A549 (cell line): ENCODE measurements at regions not wholly inside any gene's neighbourhood (a gene's known extent, or its start where the extent isn't known, plus 50 kb on each side); places are given as distances from the start of the nearest gene placed in this dataset.

Experiments
- ATAC-seq, 2 experiments: fragments of 200-7000 bp in 1 of 2; fragments of >200 bp in 1 of 2; cut with Nextera tagmentation in 1 of 2; cut with Tn5 transposase in 1 of 2; 3 replicates each; pipeline versions ENCODE4 v1.8.0 to v1.9.1; 2018 to 2020; ENCODE audit warnings: mild to moderate bottlenecking in 1 of 2, moderate library complexity in 1 of 2
- CTCF ChIA-PET: fragments of 300-600 bp; sonication (Branson Sonifier 250); formaldehyde crosslinking; extraction: SDS; loops from one replicate; lab custom pipeline; 2021; ENCODE audit warnings: antibody characterized with exemption, inconsistent platforms; lab: Yijun Ruan, JAX
- POLR2A ChIA-PET: fragments of 350-600 bp; formaldehyde crosslinking; extraction: SDS; loops from one replicate; lab custom pipeline; 2021; ENCODE audit warnings: antibody characterized with exemption, inconsistent platforms; lab: Yijun Ruan, JAX
- DNase-seq, 2 experiments: peaks; one replicate each; pipeline versions ENCODE4 v3.0.0 to v3.0.0-alpha.2; 2011 to 2016; ENCODE audit warnings: low read depth in 1 of 2, low spot score in 1 of 2
- FAIRE-seq: peaks from 2 replicates; lab custom pipeline; 2011; peaks lifted over from hg19 to GRCh38; lab: Jason Lieb, UNC
- H3K27ac ChIP-seq, 2 experiments: fragments of >200 bp; sonication (Bioruptor Twin); formaldehyde crosslinking; 3 replicates each; pipeline ENCODE4 v1.5.1; 2016 to 2017
- H3K4me1 ChIP-seq: fragments of >200 bp; sonication (Bioruptor Twin); formaldehyde crosslinking; 3 replicates; pipeline ENCODE4 v1.6.1; 2016
- H3K4me2 ChIP-seq: fragments of >200 bp; sonication (Bioruptor Twin); formaldehyde crosslinking; 3 replicates; pipeline ENCODE4 v1.6.1; 2016
- H3K4me3 ChIP-seq: fragments of >200 bp; sonication (Bioruptor Twin); formaldehyde crosslinking; 3 replicates; pipeline ENCODE4 v1.5.1; 2016
- H3K9me3 ChIP-seq: fragments of >200 bp; sonication (Bioruptor Twin); formaldehyde crosslinking; 3 replicates; pipeline ENCODE4 v1.6.1; 2016
- BCL3 ChIP-seq: fragments of >200 bp; sonication (Bioruptor Twin); formaldehyde crosslinking; IDR thresholded peaks from 3 replicates; pipeline ENCODE4 v1.6.1; 2016
- BHLHE40 ChIP-seq: IDR thresholded peaks from 2 replicates; pipeline ENCODE4 v1.6.1; 2012; ENCODE audit warnings: low read depth, low read length, inconsistent platforms
- CBX8 ChIP-seq: fragments of 200-600 bp; sonication (generic); IDR thresholded peaks from 2 replicates; pipeline ENCODE4 v1.6.1; 2016
- CEBPB ChIP-seq, 2 experiments: fragments of >200 bp in 1 of 2; sonication (Bioruptor Twin) in 1 of 2; formaldehyde crosslinking in 1 of 2; IDR thresholded peaks; 2 replicates each; pipeline ENCODE4 v1.6.1; 2012 to 2016
- CHD2 ChIP-seq: fragments of 150-350 bp; IDR thresholded peaks from 2 replicates; pipeline ENCODE4 v1.6.1; 2014; ENCODE audit warnings: low read length; ENCODE audit not compliant: partially characterized antibody
- HDAC2 ChIP-seq: fragments of 200-600 bp; sonication (generic); IDR thresholded peaks from 2 replicates; pipeline ENCODE4 v1.6.1; 2016
- HEYL ChIP-seq: fragments of 250-450 bp; sonication (Bioruptor Pico); IDR thresholded peaks from 2 replicates; pipeline ENCODE4 v1.8.0; 2021; ENCODE audit warnings: mild to moderate bottlenecking, moderate library complexity
- HMGXB4 ChIP-seq: fragments of 250-450 bp; sonication (Bioruptor Pico); IDR thresholded peaks from 2 replicates; pipeline ENCODE4 v1.5.0; 2021; ENCODE audit warnings: mild to moderate bottlenecking, moderate library complexity, borderline replicate concordance
- HOXB13 ChIP-seq: fragments of 250-450 bp; sonication (Bioruptor Pico); IDR thresholded peaks from 2 replicates; pipeline ENCODE4 v1.5.0; 2020; ENCODE audit warnings: low read depth, mild to moderate bottlenecking, moderate library complexity
- JUN ChIP-seq, 2 experiments: fragments of >200 bp; sonication (Bioruptor Twin); formaldehyde crosslinking; IDR thresholded peaks; 2 replicates in 1 of 2; 3 replicates in 1 of 2; pipeline ENCODE4 v1.6.1; 2016 to 2017
- JUNB ChIP-seq: fragments of >200 bp; sonication (Bioruptor Twin); formaldehyde crosslinking; IDR thresholded peaks from 2 replicates; pipeline ENCODE4 v1.6.1; 2016
- KDM5A ChIP-seq: fragments of 200-600 bp; sonication (generic); IDR thresholded peaks from 2 replicates; pipeline ENCODE4 v1.6.1; 2016; ENCODE audit warnings: antibody characterized with exemption, mild to moderate bottlenecking
- MAZ ChIP-seq: fragments of 150-350 bp; IDR thresholded peaks from 2 replicates; pipeline ENCODE4 v1.6.1; 2014; ENCODE audit warnings: antibody characterized with exemption, low read depth, low read length, borderline replicate concordance
- RAD21 ChIP-seq, 2 experiments: fragments of >200 bp in 1 of 2; sonication (Bioruptor Twin) in 1 of 2; formaldehyde crosslinking in 1 of 2; IDR thresholded peaks in 1 of 2; conservative IDR thresholded peaks in 1 of 2; 2 replicates in 1 of 2; 3 replicates in 1 of 2; pipeline ENCODE4 v1.6.1; 2012 to 2018; ENCODE audit warnings: inconsistent platforms in 1 of 2
- RARB ChIP-seq: fragments of 250-450 bp; sonication (Bioruptor Pico); IDR thresholded peaks from 2 replicates; pipeline ENCODE4 v1.8.0; 2021; ENCODE audit warnings: mild to moderate bottlenecking, moderate library complexity
- RCOR1 ChIP-seq: fragments of 150-350 bp; IDR thresholded peaks from 2 replicates; pipeline ENCODE4 v1.6.1; 2014; ENCODE audit warnings: antibody characterized with exemption, low read length, low read depth
- RNF2 ChIP-seq: fragments of 200-600 bp; sonication (generic); IDR thresholded peaks from 2 replicates; pipeline ENCODE4 v1.6.1; 2016; ENCODE audit warnings: low read depth, mild to moderate bottlenecking, antibody characterized with exemption, moderate library complexity, borderline replicate concordance
- USF2 ChIP-seq: fragments of 450-650 bp; IDR thresholded peaks from 2 replicates; pipeline ENCODE4 v1.6.1; 2014; ENCODE audit warnings: antibody characterized with exemption
- WGBS: methylation state at CpG from one replicate; pipeline ENCODE4 v1.1.6; 2017; ENCODE audit errors: missing lambda C conversion rate; 5-methylcytosine and 5-hydroxymethylcytosine counted together

- CTCF ChIA-PET: no interaction called here
- Histone ChIP-seq H3K4me3 (no peak overlapping the region), H3K4me2 (no peak overlapping the region), H3K4me1 (no peaks in the 10 kb centered on the region), H3K27ac (no peak overlapping the region), H3K9me3 (no peaks in the 10 kb centered on the region)
- no peak for TF ChIP-seq CBX8
- no peak for TF ChIP-seq KDM5A
- TF ChIP-seq BCL3: no peak
- TF ChIP-seq CEBPB (IDR thresholded peaks at IDR 0.05): no peak
- no peak for TF ChIP-seq HOXB13 (CRISPR knock-in tag)
- no peak for TF ChIP-seq HMGXB4 (CRISPR knock-in tag)
- no peak for TF ChIP-seq JUNB
- no peak for TF ChIP-seq HEYL
- no peak for TF ChIP-seq RCOR1
- ATAC-seq: no peak
- DNase-seq: no peak
- WGBS: 95% methylated on average over 2 of the region's 2 CpGs
- POLR2A ChIA-PET: no interaction called here
- no peak for FAIRE-seq
Observed at GRCh38 chr1:90780981-90781380, 63.9 kb upstream of the BARHL2 start.

- no peaks in the 10 kb centered on the region for H3K9me3 ChIP-seq
- TF ChIP-seq CHD2 (no peak), BHLHE40 (no peak), USF2 (no peak)
- TF ChIP-seq, all 56 proteins: peak for 0
- ChIA-PET CTCF (interaction anchor here (0.6 kb wide), 1 partner anchor 30 kb away, joined by 4 read pairs; no protein-coding TSS in a partner anchor), POLR2A (no interaction called here)
- Histone ChIP-seq H3K4me3 (no peak overlapping the region), H3K4me2 (no peak overlapping the region), H3K27ac (no peak overlapping the region), H3K4me1 (no peaks in the 10 kb centered on the region)
- DNase-seq (no peak), ATAC-seq (no peak), FAIRE-seq (no peak)
- 29% methylated on average over 4 of the region's 4 CpGs for WGBS
Observed at GRCh38 chr1:90779573-90779972, 62.5 kb upstream of the BARHL2 start.

- no peaks in the 10 kb centered on the region for H3K4me1 ChIP-seq
- CTCF ChIA-PET: no interaction called here
- TF ChIP-seq RNF2: no peak
- TF ChIP-seq CHD2: no peak
- TF ChIP-seq RARB (CRISPR knock-in tag): no peak
- TF ChIP-seq HDAC2: no peak
- no peak for TF ChIP-seq RAD21 (conservative IDR thresholded peaks at IDR 0.05 in 1 of 2, IDR thresholded peaks at IDR 0.05 in 1 of 2)
- TF ChIP-seq JUNB: no peak
- no peak for TF ChIP-seq JUN (IDR thresholded peaks at IDR 0.05)
- TF ChIP-seq CBX8: no peak
- no peak for TF ChIP-seq CEBPB (IDR thresholded peaks at IDR 0.05)
- no peak for TF ChIP-seq MAZ
- TF ChIP-seq, all 56 proteins: peak for 0
- Histone ChIP-seq H3K27ac (no peak overlapping the region), H3K4me2 (no peak overlapping the region), H3K4me3 (no peak overlapping the region), H3K9me3 (no peaks in the 10 kb centered on the region)
- FAIRE-seq: no peak
- no peak for ATAC-seq
- no peak for DNase-seq
- POLR2A ChIA-PET: no interaction called here
Observed at GRCh38 chr1:90778486-90778885, 61.4 kb upstream of the BARHL2 start.
